H1 (cell line): ENCODE measurements at regions not wholly inside any gene's neighbourhood (a gene's known extent, or its start where the extent isn't known, plus 50 kb on each side); places are given as distances from the start of the nearest gene placed in this dataset.

Source experiments
- CTCF ChIA-PET: fragments of 300-600 bp; sonication (Branson Sonifier 250); formaldehyde crosslinking; loops from one replicate; lab custom pipeline; 2021; ENCODE audit not compliant: partially characterized antibody; lab: Charles Lee
- POLR2A ChIA-PET: fragments of 300-600 bp; sonication (Branson Sonifier 250); formaldehyde crosslinking; loops from one replicate; lab custom pipeline; 2021; ENCODE audit warnings: inconsistent platforms; ENCODE audit not compliant: partially characterized antibody; lab: Charles Lee
- DNase-seq, 2 experiments: peaks; one replicate each; pipeline versions ENCODE4 v3.0.0 to v3.0.0-alpha.2; 2010 to 2022; ENCODE audit warnings: low spot score in 2 of 2, low read depth in 1 of 2, mixed read lengths in 1 of 2
- FAIRE-seq: peaks from 2 replicates; lab custom pipeline; 2011; peaks lifted over from hg19 to GRCh38; lab: Jason Lieb, UNC
- H2AFZ ChIP-seq: 2 replicates; pipeline ENCODE4 v1.8.1; 2012; ENCODE audit warnings: low read length, inconsistent platforms
- H2AK5ac ChIP-seq: 2 replicates; pipeline ENCODE4 v1.6.1; 2013; ENCODE audit warnings: low read depth, low read length
- H2BK120ac ChIP-seq: replicated peaks from 2 replicates; pipeline ENCODE3; 2013; ENCODE audit warnings: low read depth, low read length, inconsistent platforms
- H2BK12ac ChIP-seq: 2 replicates; pipeline ENCODE4 v1.6.1; 2013; ENCODE audit warnings: low read depth, low read length
- H2BK15ac ChIP-seq: 2 replicates; pipeline ENCODE4 v1.6.1; 2013; ENCODE audit warnings: low read length
- H2BK20ac ChIP-seq: 2 replicates; pipeline ENCODE4 v1.6.1; 2013; ENCODE audit warnings: low read length
- H2BK5ac ChIP-seq: 2 replicates; pipeline ENCODE4 v1.6.1; 2013; ENCODE audit warnings: low read depth, low read length
- H3K14ac ChIP-seq: 2 replicates; pipeline ENCODE4 v1.6.1; 2013; ENCODE audit warnings: inconsistent platforms; ENCODE audit not compliant: insufficient read length
- H3K18ac ChIP-seq: 2 replicates; pipeline ENCODE4 v1.6.1; 2013; ENCODE audit warnings: low read length; ENCODE audit errors: extremely low read depth
- H3K23ac ChIP-seq: 2 replicates; pipeline ENCODE4 v1.6.1; 2013; ENCODE audit warnings: inconsistent platforms; ENCODE audit not compliant: insufficient read length
- H3K23me2 ChIP-seq: 2 replicates; pipeline ENCODE4 v1.6.1; 2013; ENCODE audit warnings: low read depth, low read length
- H3K27ac ChIP-seq: 2 replicates; pipeline ENCODE4 v1.6.1; 2011; ENCODE audit warnings: low read depth, low read length, inconsistent platforms
- H3K27me3 ChIP-seq, 4 experiments: replicated peaks in 1 of 4; 1 replicate in 1 of 4; 2 replicates in 3 of 4; pipeline versions ENCODE4 v1.6.1 to v1.8.1; 2011 to 2013; ENCODE audit warnings: low read length in 3 of 4, mild to moderate bottlenecking in 3 of 4, inconsistent platforms in 2 of 4, mixed read lengths in 2 of 4, moderate library complexity in 1 of 4; ENCODE audit not compliant: control insufficient read depth in 3 of 4, insufficient read depth in 3 of 4; ENCODE audit errors: extremely low read depth in 1 of 4
- H3K36me3 ChIP-seq, 4 experiments: 2 replicates each; pipeline versions ENCODE4 v1.6.1 to v1.8.1; 2011 to 2013; ENCODE audit warnings: mild to moderate bottlenecking in 4 of 4, low read length in 3 of 4, moderate library complexity in 2 of 4, control low read depth in 1 of 4, inconsistent platforms in 1 of 4; ENCODE audit not compliant: insufficient read depth in 4 of 4, control insufficient read depth in 2 of 4
- H3K4ac ChIP-seq: replicated peaks from 2 replicates; pipeline ENCODE3; 2013; ENCODE audit warnings: low read length, low read depth, mixed read lengths, inconsistent platforms; ENCODE audit not compliant: insufficient read length
- H3K4me1 ChIP-seq, 4 experiments: replicated peaks in 1 of 4; 1 replicate in 1 of 4; 2 replicates in 3 of 4; pipeline versions ENCODE4 v1.6.1 to v1.8.1; 2011 to 2013; ENCODE audit warnings: low read length in 3 of 4, inconsistent platforms in 2 of 4, mixed read lengths in 1 of 4; ENCODE audit not compliant: insufficient read depth in 4 of 4, control insufficient read depth in 3 of 4
- H3K4me2 ChIP-seq, 2 experiments: 2 replicates each; pipeline versions ENCODE4 v1.6.1 to v1.8.1; 2011 to 2013; ENCODE audit warnings: low read depth in 2 of 2, low read length in 2 of 2, control low read depth in 1 of 2, inconsistent platforms in 1 of 2, mild to moderate bottlenecking in 1 of 2; ENCODE audit not compliant: insufficient read depth in 1 of 2
- H3K4me3 ChIP-seq, 4 experiments: fragments of 200-600, 300-600 bp in 1 of 4; sonication (generic), shearing (Covaris generic), sonication (Bioruptor Twin) in 1 of 4; 2 replicates each; pipeline versions ENCODE4 v1.5.1 to v1.8.1; 2011 to 2016; ENCODE audit warnings: low read length in 4 of 4, low read depth in 3 of 4, control low read depth in 2 of 4, inconsistent platforms in 2 of 4, mild to moderate bottlenecking in 2 of 4, mixed read lengths in 1 of 4, moderate library complexity in 1 of 4; ENCODE audit not compliant: insufficient read depth in 2 of 4; ENCODE audit errors: extremely low read depth in 1 of 4
- H3K56ac ChIP-seq: replicated peaks from 2 replicates; pipeline ENCODE3; 2013; ENCODE audit warnings: low read depth, mild to moderate bottlenecking, mixed read lengths, low read length, inconsistent platforms; ENCODE audit not compliant: insufficient read length
- H3K79me1 ChIP-seq: 2 replicates; pipeline ENCODE4 v1.6.1; 2013; ENCODE audit warnings: low read depth, low read length, control low read depth
- H3K79me2 ChIP-seq, 2 experiments: 2 replicates each; pipeline versions ENCODE4 v1.6.1 to v1.8.1; 2012 to 2013; ENCODE audit warnings: low read length in 2 of 2, mild to moderate bottlenecking in 2 of 2, inconsistent platforms in 1 of 2; ENCODE audit not compliant: insufficient read depth in 2 of 2, control insufficient read depth in 1 of 2
- H3K9ac ChIP-seq, 4 experiments: replicated peaks in 1 of 4; 1 replicate in 1 of 4; 2 replicates in 3 of 4; pipeline versions ENCODE4 v1.6.1 to v1.8.1; 2011 to 2013; ENCODE audit warnings: low read depth in 3 of 4, low read length in 3 of 4, control low read depth in 2 of 4, mild to moderate bottlenecking in 2 of 4, moderate library complexity in 2 of 4, inconsistent platforms in 1 of 4; ENCODE audit errors: extremely low read depth in 1 of 4
- H3K9me3 ChIP-seq, 2 experiments: 2 replicates each; pipeline versions ENCODE4 v1.6.1 to v1.8.1; 2012 to 2013; ENCODE audit warnings: mild to moderate bottlenecking in 2 of 2, moderate library complexity in 2 of 2, control low read depth in 1 of 2, inconsistent platforms in 1 of 2, low read depth in 1 of 2, low read length in 1 of 2, mixed read lengths in 1 of 2; ENCODE audit not compliant: insufficient read depth in 2 of 2
- H4K20me1 ChIP-seq, 2 experiments: replicated peaks in 1 of 2; 2 replicates each; pipeline versions ENCODE3 to v1.8.1; 2011 to 2013; ENCODE audit warnings: inconsistent platforms in 2 of 2, low read length in 2 of 2, mild to moderate bottlenecking in 1 of 2; ENCODE audit not compliant: insufficient read depth in 2 of 2, control insufficient read depth in 1 of 2
- H4K5ac ChIP-seq: 2 replicates; pipeline ENCODE4 v1.6.1; 2013; ENCODE audit warnings: low read length, low read depth, mixed read lengths, inconsistent platforms; ENCODE audit not compliant: insufficient read length
- H4K8ac ChIP-seq: 2 replicates; pipeline ENCODE4 v1.8.0; 2013; ENCODE audit warnings: mild to moderate bottlenecking, moderate library complexity, low read length, inconsistent platforms; ENCODE audit not compliant: insufficient read depth; ENCODE audit errors: extremely low read depth
- H4K91ac ChIP-seq: replicated peaks from 2 replicates; pipeline ENCODE3; 2013; ENCODE audit warnings: low read length, mixed read lengths, inconsistent platforms; ENCODE audit not compliant: insufficient read length
- CHD2 ChIP-seq: IDR thresholded peaks from 2 replicates; pipeline ENCODE4 v1.6.1; 2012; ENCODE audit warnings: low read length, improper control_type of control experiment
- EGR1 ChIP-seq: IDR thresholded peaks from 2 replicates; pipeline ENCODE4 v1.6.1; 2011; ENCODE audit warnings: low read depth, low read length, borderline replicate concordance
- JUND ChIP-seq: IDR thresholded peaks from 2 replicates; pipeline ENCODE4 v1.6.1; 2011; ENCODE audit warnings: mild to moderate bottlenecking, improper control_type of control experiment, low read length
- RFX5 ChIP-seq: IDR thresholded peaks from 2 replicates; pipeline ENCODE4 v1.6.1; 2011; ENCODE audit warnings: low read depth, low read length, improper control_type of control experiment, borderline replicate concordance
- SAP30 ChIP-seq: fragments of 300-600 bp; sonication (generic); IDR thresholded peaks from 2 replicates; pipeline ENCODE4 v1.7.1; 2012; ENCODE audit warnings: low read length, moderate library complexity, mild to moderate bottlenecking, inconsistent platforms; ENCODE audit not compliant: insufficient read depth, insufficient replicate concordance
- SRF ChIP-seq: IDR thresholded peaks from 2 replicates; pipeline ENCODE4 v1.6.1; 2011; ENCODE audit warnings: mild to moderate bottlenecking, low read depth, low read length, moderate library complexity

DNA sequence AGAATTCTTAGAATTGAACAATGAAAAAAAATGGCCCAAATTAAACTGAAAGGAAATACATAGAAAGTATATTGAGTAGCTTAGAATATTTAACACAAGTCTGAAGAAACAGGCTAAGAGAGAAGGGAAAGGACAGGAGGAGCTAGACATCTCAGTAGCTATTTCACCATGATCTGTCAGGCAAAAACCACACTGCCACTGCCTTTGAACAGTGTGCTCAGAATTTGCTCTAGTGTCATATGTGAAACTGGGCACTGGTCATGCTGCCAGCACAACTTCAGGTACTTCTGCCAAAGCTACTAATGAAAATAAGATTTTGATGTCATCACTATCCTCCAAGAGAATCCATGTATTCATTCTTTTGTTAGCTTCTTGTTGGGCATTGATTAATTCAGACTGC, 1280.8 kb upstream of the PCDH20 start:
- no peak overlapping the region for H2BK20ac ChIP-seq
- CTCF ChIA-PET: no interaction called here
- no peak overlapping the region for H2AK5ac ChIP-seq
- H3K4me2 ChIP-seq: no peak overlapping the region
- TF ChIP-seq JUND (no peak), SAP30 (no peak), CHD2 (no peak), EGR1 (no peak), RFX5 (no peak), SRF (no peak)
- TF ChIP-seq, all 59 proteins: peak for 0
- H4K91ac ChIP-seq: no peak overlapping the region
- no peaks in the 10 kb centered on the region for H3K9me3 ChIP-seq
- H2AFZ ChIP-seq: no peak overlapping the region
- H2BK12ac ChIP-seq: no peak overlapping the region
- no peak overlapping the region for H3K56ac ChIP-seq
- no peak overlapping the region for H4K8ac ChIP-seq
- H3K23ac ChIP-seq: no peak overlapping the region
- no peak overlapping the region for H3K27ac ChIP-seq
- H3K23me2 ChIP-seq: no peaks in the 10 kb centered on the region
- no peak overlapping the region for H2BK5ac ChIP-seq
- no peak overlapping the region for H3K9ac ChIP-seq
- no peaks in the 10 kb centered on the region for H3K79me1 ChIP-seq
- FAIRE-seq (no peak), DNase-seq (no peak)
- no peak overlapping the region for H3K4me3 ChIP-seq
- POLR2A ChIA-PET: no interaction called here
- no peaks in the 10 kb centered on the region for H4K20me1 ChIP-seq
- H2BK15ac ChIP-seq: no peak overlapping the region
- no peaks in the 10 kb centered on the region for H3K27me3 ChIP-seq
- H3K14ac ChIP-seq: no peak overlapping the region
- no peak overlapping the region for H4K5ac ChIP-seq
- H3K79me2 ChIP-seq: no peaks in the 10 kb centered on the region
- H3K4me1 ChIP-seq: no peaks in the 10 kb centered on the region
- H3K18ac ChIP-seq: no peak overlapping the region
- H2BK120ac ChIP-seq: no peak overlapping the region
- H3K4ac ChIP-seq: no peak overlapping the region
- H3K36me3 ChIP-seq: no peaks in the 10 kb centered on the region
